Activated CD4-positive, alpha-beta T cell treated with anti-CD3 and anti-CD28 coated beads, Interleukin-2, amount 50 U/mL, for 16 hours (primary cell): ENCODE measurements at regions not wholly inside any gene's neighbourhood (a gene's known extent, or its start where the extent isn't known, plus 50 kb on each side); places are given as distances from the start of the nearest gene placed in this dataset.
"Not testable (repeated sequence)": the region's sequence is repeated elsewhere in the genome, so short reads cannot be mapped to it uniquely, and the experiment has no call there.

Experiments used
- DNase-seq: peaks from one replicate; pipeline ENCODE4 v3.0.0-alpha.2; 2020

DNA sequence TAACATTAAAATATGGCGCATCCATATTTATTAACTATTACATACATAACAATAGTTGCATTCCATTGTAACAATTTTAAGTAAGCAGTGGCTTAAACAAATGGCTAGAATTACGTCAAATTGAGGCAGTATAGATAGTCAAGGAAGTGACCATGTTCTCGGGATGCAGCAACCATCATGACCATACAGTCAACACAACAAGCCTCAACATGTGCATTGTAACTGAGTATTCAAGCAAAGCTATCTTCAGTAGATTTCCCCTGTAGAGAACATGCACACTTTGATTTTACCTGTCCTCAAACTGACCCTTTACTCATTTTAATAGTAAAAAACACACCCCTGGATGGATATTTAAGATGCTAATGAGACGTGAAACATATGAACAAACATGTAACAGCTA, 356.4 kb downstream of the HINT1 start:
- no peak for DNase-seq

DNA sequence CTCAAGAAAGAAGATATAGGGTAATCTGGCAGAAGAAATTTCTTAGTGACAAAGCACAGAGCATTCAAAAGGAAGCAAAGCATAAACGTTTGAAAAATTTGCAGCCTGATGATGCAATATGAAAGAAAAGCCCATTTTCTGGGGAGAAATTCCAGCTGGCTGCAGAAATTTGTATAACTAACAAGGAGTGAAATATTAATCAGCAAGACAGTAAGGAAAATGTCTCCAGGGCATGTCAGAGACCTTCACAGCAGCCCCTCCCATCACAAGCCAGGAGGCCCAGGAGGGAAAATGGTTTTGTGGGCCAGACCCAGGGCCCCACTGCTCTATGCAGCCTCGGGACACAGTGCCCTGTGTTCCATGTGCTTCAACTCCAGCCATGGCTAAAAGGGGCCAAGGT, 359.4 kb downstream of the HINT1 start:
- DNase-seq, result no peak

DNA sequence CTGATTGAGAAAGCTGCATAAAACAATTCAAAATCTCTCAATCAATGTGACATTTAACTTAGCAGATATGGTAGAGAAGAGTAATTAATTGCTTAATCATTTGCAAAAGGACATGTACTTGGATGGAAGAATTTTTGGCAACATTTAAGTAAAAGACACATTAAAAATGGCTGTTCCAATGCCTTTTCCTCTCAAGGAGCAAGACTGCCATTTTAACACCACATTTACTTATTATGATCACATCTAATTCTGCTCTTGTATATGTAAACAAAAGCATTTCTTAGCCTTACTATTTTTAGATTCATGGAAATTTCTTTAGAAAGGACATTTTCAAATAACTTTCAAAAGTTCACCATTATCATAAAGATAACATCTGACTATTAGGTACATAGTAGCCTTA, 360.0 kb downstream of the HINT1 start:
- no peak for DNase-seq

DNA sequence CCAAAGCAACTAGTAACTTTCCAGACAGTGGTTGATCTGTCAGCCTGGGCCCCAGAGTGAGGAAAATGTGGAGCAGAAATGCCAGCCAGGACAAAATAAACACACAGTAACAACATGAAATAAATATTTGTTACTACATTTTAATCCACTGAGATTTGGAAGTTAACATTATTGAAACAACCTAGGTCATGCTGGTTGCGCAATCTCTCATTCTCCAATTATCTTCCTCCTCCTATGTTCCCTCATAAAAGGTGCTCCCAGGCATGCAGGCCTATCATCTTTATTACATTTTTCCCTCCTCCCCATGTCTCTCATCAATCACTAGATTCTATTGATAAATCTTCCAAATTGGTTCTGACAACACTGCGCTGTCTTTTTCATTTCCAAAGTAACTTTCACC, 363.1 kb downstream of the HINT1 start:
- DNase-seq, result no peak

DNA sequence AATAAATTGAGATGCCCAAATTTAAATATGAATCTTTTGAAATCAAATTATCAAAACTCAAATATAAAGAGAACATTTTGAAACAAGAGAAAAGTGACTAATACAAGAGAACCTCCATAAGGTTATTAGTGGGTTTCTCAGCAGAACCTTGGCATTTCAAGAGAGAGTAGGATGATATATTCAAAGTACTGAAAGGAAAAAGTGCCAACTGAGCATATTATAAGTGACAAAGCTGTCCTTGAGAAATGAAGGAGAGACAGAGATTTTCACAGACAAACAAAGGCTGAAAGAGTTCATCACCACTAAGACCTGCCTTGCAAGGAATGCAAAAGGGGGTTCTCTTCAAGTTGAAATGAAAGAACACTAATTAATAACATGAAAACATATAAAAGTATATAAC, 366.0 kb downstream of the HINT1 start:
- DNase-seq, result no peak

DNA sequence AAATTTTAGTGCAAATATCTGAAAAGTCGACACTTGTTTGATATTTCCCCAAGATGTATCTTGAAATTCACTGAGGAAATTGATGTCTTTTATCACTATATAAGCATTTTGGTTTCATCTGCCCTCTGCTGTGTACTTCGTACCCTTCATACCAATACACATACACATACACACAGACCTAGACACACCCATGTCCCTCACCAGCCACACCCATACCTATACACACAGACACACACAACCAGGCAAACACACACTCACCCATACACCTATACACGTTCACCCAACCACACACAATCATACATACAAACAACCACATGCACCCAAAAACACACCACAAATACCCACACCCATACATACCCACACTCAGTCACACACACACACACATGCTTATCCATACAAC, 367.8 kb downstream of the HINT1 start:
- DNase-seq, result no peak

DNA sequence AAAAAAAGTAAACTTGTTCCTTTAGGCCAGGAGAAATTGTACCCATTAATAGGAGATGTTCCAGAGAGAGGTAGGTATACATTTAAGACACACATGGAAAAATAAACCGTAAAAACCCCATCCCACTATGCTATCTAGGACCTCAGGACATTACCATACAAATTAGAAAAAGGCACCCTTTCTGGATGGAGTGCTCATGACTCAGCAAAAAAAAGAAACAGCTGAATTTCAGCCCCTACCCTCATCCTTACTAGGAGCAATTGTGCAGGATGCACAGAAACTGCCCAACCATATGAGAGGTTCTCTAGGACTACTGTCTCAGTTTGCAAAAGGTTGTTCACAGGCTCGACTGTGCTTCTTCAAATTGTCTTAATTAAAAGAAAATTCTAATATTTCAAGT, 368.2 kb downstream of the HINT1 start:
- DNase-seq, result no peak

DNA sequence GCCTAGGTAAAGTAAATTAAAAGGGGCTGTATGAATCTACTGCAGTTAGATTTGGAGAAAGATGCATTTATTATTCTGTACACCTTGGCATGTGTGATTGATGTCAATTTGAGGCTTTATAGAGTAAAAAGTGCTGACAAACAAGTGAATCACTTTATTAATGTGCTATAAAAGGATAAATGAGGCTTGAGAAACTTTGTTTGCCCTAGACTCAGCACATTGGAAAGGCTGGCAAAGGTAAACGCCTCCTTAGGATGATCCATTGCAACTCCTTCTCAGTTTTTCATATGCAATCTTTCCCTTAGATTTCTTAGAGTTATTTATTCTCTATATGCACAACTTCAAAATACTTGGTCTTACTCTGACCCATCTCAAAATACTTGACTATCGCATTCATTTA, 369.0 kb downstream of the HINT1 start:
- no peak for DNase-seq

DNA sequence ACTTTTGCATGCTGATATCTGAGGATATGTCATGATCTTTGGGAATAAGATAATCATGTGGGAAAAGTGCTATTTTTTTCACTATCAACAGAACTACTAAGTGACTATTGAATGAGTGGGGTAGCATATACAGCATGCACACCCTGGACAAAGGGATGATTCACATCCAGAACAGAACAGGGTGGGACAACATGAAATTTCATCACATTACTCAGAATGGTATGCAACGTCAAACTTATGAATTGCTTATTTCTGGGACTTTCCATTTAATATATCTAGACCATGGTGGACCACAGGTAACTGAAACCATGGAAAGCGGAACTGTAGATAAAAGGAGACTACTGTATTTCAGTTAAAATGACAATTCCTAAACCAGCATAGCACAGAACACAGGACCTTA, 370.0 kb downstream of the HINT1 start:
- DNase-seq, result no peak

DNA sequence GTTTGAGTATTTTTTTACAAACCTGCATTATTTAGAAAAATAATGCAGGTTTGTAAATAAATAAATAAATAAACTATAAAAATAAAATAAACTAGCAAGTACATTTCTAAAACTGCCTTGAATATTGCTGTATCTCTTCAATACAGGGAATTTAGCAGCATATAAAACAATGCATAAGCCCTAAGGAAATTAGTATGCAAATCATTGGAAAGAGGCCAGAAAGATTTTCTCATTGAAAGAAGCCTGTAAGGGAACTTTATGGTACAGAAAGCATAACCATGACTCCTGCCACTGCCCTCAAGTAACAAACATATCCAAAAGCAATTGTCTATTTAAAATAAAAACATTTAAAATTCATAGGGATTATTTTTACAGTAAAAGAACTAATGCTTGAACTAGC, 387.3 kb downstream of the HINT1 start:
- no peak for DNase-seq

DNA sequence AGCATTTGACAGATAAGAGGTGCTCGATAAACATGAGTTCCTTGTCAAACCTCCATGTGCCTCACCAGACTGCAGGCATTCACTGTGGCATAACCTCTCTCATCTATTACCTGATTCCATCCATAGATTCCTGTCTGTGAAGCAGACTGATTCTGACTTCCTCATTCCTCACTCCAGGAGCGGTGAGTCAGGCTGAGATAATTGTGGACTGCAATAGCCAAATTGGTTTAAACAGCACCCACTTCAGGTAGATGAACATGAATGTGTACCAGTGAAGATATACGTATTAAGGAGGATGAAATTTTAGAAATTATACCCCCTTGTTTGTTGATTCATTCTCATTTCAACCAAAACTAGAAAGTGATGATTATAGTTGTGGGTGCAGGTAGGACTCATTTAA, 391.2 kb downstream of the HINT1 start:
- no peak for DNase-seq

DNA sequence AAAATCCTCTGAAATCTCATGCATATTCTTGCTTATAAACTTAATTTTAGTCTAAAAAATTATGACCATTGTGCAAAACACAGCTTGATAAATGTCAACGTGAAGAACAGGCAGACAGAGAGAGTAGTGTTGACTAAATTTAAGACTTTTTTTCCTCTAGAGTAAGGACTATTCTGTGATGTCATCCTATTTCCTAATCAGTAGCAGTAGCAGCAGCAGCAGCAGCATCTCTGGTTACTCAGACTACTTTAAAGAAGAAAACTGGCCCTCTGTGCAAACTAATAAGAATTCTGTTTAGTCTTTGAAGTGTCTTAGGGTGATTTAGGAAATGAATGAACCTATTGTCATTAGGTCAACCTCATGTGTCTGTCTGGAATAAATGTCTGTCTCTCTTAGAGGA, 403.0 kb downstream of the HINT1 start:
- DNase-seq, result no peak

DNA sequence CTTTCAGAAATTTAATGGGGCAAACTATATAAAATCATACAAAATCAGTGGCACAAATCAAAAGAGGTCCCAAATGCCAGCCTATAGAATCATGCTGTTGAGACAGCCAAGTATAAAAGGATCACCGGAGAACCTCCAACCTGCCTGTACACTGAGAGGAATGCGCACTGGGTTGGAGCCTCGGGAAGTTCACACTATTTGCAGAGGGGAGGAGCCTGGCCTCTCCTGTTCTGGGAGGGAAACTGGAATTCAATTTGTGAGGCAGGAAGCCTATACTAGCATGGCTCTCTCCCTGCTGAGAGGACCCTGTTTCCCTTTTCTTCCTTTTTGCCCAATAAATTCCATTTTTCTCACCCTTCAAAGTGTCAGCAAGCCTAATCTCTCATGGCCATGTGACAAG, 406.0 kb downstream of the HINT1 start:
- DNase-seq, result no peak

DNA sequence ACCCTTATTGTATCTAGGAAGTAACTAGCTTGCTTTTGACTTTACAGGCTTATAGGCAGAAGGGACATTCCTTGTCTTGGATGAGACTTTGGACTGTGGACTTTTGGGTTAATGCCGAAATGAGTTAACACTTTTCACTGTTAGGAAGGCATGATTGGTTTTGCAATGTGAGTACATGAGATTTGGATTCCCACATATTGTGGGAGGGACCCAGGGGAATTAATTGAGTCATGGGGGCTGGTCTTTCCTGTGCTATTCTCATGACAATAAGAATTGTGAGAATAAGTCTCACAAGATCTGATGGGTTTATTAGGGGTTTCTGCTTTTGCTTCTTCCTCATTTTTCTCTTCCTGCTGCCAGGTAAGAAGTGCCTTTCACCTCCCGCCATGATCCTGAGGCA, 417.5 kb downstream of the HINT1 start:
- no peak for DNase-seq

DNA sequence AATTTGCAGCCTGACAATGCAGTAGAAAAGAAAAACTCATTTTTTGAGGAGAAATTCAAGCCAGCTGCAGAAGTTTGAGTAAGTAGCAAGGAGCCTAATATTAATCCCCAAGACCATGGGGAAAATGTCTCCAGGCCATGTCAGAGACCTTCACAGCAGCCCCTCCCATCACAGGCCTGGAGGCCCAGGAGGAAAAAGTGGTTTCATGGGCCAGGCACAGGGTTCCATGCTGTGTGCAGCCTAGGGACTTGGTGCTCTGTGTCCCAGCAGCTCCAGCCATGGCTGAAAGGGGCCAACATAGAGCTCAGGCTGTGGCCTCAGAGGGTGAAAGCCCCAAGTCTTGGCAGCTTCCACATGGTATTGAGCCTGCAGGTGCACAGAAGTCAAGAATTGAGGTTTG, 418.4 kb downstream of the HINT1 start:
- DNase-seq, result not testable (repeated sequence)

DNA sequence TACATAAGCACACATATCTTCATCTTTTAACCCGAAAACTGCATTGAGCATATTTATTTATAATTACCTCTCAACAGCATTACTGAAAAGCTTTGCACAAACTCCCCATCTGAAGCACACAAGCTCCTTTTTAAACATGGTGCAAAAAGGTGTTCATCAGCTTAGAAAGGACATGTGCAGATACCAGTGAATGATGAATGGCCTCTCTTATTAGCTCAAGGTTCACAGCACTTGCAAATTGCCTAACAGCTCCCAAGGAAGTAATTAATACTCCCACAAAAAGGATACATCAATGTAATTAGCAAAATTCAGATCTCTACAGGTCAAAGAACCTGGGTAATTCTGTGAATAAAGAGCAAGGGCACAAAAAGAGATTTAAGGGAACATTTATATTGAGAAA, 422.0 kb downstream of the HINT1 start:
- no peak for DNase-seq

DNA sequence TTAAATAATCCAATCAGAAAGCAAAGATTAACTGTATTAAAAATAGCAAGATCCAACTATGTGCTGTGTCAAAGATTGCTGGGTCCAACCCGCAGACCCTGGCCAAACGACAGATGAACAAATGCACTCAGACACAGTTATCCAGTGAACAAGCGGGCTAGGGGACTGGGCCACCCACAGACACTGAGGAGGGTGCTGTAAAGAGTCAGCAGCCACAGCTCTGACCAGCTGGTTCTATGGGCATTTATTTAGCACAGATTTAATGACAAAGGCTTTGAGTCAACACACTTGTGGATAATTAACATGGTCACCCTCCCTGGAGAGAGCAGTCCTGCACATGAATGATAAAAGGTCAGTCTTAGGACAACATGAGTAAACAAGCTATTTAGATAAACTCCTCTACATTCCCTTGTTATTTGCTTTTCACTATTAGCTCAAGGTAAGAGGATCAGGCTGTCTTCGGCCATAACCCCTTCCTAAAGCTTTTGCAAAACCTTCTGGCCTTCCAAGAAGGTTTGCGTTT, 424.9 kb downstream of the HINT1 start:
- no peak for DNase-seq

DNA sequence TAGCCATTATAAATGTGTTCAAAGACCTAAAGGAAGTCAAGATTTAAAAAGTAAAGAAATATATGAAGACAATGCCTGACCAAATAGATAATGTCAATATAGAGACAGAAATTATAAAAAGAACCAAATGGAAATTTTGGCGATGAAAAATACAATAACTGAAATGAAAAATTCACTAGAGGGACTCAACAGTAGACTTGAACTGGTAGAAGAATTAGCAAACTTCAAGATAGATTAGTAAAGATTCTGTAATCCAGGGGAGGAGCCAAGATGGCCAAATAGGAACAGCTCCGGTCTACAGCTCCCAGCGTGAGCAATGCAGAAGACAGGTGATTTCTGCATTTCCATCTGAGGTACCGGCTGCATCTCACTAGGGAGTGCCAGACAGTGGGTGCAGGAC, 433.2 kb downstream of the HINT1 start:
- no peak for DNase-seq

DNA sequence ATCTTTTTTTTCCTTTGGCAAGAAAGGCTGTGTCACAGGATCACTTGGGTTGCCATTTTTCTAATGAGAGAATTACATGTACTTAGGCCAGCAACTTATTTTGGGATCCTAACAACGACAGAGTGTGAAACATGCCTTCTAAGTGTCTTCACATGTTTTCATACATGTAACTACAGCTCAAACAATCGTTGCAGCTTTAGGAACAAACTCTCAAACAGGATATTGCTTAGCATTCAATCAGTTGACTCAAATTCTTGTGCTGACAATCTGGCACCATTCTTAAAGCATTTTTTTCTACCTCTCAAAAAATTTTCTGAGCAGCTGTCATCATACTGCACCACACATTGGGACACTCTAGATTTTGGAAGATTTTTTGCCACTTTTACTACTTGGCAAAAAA, 435.5 kb downstream of the HINT1 start:
- DNase-seq, result no peak

DNA sequence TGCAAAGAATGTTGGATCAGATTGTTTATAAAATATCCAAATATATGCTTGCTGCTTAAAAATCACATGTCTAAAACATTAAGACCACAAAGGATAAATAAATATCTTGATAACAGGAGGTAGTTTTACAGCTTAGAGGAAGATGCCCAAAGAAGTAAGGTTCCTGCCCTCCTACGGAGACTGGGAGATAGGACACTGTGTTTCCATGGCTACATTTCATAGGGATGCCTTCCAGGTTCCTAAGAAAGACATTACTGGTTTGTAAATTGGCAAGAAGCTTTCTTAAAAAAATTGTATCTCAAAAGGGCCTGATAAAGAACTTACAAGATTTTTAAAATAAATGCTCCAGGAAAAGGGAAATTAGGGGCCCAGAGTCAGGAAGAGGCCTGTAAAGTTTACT, 437.2 kb downstream of the HINT1 start:
- DNase-seq, result no peak

DNA sequence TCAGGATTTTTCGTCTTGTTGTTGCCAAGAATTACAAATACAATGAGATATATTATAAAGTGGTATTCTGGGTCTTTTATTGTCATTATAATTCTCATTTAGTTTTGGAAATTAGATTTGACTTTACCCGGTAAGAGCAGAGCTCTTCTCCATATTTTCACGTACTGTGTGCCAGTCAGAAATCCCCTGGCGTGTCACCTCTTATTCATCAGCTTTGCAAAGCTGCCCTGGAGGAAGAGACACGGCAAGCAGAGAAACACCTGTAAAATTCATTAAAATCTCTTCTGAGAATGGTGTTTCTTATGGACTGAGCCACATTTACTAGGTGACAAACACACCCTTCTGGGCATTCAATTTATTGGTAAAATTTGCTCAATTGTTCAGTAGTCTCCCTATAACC, 440.4 kb downstream of the HINT1 start:
- no peak for DNase-seq

DNA sequence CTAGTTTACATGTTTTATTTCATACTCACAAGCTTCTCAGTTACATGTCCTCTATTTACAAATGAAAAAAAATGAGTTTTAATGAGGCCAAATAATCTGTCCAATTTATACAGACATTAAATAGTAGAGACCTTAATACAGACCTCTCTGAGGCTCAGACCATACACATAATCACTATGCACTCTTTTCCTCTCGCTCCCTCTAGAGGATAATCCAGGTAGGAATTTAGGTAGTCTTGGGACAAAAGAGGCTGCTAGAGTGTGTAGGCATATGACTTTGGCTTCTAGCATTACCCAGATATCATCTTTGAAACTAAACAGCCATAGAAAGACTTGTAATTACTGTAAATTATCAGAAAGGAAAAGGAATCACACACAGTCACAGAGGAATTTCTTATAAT, 444.7 kb downstream of the HINT1 start:
- DNase-seq, result peak; percentile 15

DNA sequence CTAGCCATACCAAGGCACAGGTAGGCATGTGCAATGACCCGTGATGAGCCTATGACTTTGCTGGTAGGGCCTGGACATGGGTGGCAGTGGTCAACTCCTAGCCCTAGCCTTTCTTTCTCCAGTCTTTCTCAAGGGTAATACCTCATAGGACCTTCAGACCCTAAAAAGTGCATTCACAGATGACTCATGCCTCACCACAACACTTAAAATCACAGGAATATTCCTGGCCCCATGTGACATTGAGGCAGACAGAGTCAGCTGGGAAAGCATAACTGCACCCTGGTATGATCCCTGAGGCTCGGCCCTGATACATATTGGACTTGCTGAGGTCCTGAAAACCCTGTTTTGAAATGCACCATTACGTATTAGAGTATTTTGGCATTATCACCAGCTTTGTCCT, 449.5 kb downstream of the HINT1 start:
- no peak for DNase-seq

DNA sequence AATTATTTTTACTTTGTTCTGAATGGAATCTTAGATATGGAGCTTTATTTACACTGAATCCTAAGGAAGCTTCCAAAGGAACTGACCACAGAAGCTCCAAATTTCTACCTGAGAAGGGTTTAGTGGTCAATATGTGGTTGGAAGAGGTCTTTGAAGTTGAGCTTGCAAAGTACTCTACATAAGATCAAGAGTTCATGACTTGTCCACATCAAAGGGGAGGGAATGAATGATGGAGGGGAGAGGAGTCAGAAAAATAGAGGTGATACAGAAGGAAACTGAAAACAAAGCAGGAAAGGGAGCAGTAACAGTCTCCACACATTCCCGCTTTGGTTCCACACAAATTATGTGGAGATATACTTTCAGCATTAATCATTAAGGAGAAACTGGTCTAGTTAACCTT, 450.9 kb downstream of the HINT1 start:
- no peak for DNase-seq

DNA sequence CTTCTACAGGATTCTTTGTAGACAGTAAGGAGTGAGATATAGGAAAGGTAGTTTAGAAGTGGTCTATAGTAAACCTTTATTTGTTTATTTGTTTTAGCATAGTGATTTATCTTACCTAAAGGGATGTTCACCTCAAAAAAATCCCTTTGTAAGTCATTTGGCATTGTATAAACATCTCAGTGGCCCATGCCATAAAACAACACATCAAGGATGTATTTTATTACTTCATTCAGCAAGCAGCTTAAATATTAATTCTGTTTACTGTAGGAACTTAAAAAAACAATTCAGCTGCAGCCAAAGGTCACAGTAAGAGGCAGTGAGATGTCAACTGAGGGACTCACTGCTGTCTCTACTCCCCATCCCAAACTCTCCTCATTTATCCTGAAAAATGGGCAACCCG, 452.7 kb downstream of the HINT1 start:
- no peak for DNase-seq

DNA sequence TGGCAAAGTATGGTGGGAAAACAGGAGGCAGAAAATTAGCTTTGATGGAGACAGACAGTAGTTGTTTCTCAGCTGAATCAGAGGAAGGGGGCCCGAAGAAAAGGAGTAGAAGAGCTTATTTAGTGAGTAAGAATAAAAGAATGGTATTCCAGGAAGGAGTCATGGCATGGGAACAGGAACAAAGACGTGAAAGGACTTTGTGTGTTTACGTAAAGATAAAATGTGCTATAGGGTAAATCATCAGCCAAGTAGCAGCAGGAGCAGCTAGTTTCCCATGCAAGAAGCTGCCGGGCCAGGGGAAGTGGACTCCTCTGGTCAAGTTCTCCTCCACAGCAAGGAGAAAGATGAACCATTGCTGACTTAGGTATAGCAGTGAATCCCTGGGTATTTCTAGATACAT, 454.5 kb downstream of the HINT1 start:
- no peak for DNase-seq
